ENCODE measurements at regions not wholly inside any gene's neighbourhood (a gene's known extent, or its start where the extent isn't known, plus 50 kb on each side); places are given as distances from the start of the nearest gene placed in this dataset.

GRCh38 chr11:95295382-95296149 lies 64.6 kb upstream of the SESN3 start:
- no peak for FAIRE-seq
- DNase-seq (ENCODE audit: insufficient read length, low spot score) = no peak

DNA sequence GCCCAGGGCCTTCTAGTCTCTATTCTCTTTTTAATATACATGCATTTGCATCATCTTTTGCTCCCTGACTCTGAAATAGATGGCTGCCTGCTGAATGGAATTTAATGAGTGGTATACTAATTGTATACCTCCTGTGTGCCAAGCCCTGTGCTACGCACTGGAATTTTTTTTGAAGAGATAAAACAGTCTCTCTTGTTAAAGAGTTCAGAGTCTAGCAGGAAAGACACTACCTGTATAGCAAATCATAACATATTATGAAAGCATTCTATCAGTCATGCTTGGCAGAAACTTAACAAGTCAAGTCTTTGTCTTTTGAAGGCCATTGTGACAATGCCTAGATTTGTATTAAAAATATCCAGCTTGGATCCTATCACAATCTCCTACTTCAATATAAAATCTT lies 63.7 kb upstream of the SESN3 start:
- DNase-seq (ENCODE audit: insufficient read length, low spot score) = no peak
- no peak for FAIRE-seq

GRCh38 chr11:95293116-95293515 lies 62.1 kb upstream of the SESN3 start:
- FAIRE-seq (no peak), DNase-seq (ENCODE audit: insufficient read length, low spot score) (no peak)

DNA sequence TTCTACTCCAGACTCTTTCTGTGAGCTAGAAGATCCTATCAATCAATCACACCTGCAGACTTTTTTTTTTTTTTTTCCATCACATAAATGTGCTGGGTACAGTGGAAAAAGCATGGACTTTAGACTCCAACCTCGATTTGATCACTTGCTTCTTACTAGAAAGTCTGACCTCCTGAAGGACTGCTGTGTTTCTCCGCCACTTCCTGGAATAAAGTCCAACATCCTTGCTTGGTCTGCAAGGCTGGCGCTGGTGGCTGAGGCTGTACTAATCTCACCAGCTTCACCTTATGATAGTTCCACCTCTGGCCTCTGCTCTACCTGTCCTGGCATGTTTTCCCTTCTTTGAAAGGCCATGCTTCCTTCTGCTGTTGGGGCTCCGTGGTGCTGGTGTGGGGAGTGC lies 60.9 kb upstream of the SESN3 start:
- FAIRE-seq = no peak
- no peak for DNase-seq (ENCODE audit: insufficient read length, low spot score)

GRCh38 chr11:95289378-95290101 lies 58.5 kb upstream of the SESN3 start:
- no peak for DNase-seq (ENCODE audit: insufficient read length, low spot score)
- FAIRE-seq = no peak

GRCh38 chr11:95284057-95285052 lies 53.4 kb upstream of the SESN3 start:
- FAIRE-seq (no peak), DNase-seq (ENCODE audit: insufficient read length, low spot score) (no peak)

DNA sequence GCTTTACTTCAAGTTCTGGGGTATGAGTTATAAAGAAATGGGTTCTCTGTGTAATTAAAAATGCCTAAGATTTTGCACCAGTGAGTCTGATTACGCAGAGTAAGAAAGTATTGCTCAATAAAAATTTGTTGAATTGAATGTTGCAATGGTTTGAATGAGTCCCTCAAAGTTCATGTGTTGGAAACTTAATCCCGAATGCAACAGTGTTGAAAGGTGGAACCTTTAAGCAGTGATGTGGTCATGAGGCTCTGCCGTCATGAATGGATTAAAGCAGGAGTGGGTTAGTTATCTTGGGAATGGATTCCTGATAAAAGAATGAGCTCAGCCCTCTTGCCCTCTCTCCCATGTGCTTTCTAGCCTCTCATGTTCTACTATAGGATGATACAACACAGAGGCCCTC lies 52.6 kb upstream of the SESN3 start:
- FAIRE-seq = no peak
- DNase-seq (ENCODE audit: insufficient read length, low spot score) = no peak

DNA sequence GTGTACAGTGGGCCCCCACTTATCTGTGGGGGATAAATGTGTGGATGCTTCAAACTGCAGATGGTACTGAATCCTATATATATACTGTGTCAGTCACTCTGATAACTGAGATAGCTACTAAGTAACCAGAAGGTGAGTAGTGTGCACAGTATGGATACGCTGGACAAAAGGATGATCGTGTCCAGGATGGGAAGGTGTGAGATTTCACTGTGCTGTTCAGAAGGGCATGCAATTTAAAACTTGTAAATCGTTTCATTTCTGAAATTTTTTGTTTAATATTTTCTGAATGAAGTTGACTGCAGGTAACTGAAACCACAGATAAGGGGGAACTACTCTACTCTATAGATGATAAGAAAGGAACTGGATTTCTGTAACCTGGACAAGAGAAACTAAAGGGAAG lies 52.1 kb upstream of the SESN3 start:
- DNase-seq (ENCODE audit: insufficient read length, low spot score) (no peak), FAIRE-seq (no peak)

GRCh38 chr11:95282291-95282751 lies 51.3 kb upstream of the SESN3 start:
- DNase-seq (ENCODE audit: insufficient read length, low spot score) = no peak
- no peak for FAIRE-seq
